SW480 (cell line): ENCODE measurements at regions not wholly inside any gene's neighbourhood (a gene's known extent, or its start where the extent isn't known, plus 50 kb on each side); places are given as distances from the start of the nearest gene placed in this dataset.

ENCODE experiments used
- DNase-seq: peaks from one replicate; pipeline ENCODE4 v3.0.0-alpha.2; 2016; ENCODE audit warnings: low spot score

- DNase-seq = no peak
Observed at GRCh38 chr1:58310469-58310868, 236.1 kb downstream of the OMA1 start.

- no peak for DNase-seq
Observed at GRCh38 chr1:58308206-58308605, 238.3 kb downstream of the OMA1 start.

- no peak for DNase-seq
Observed at GRCh38 chr1:58307431-58307830, 239.1 kb downstream of the OMA1 start.

GRCh38 chr1:58305622-58306021 lies 240.9 kb downstream of the OMA1 start:
- DNase-seq = no peak

GRCh38 chr1:58304346-58304975 lies 242.1 kb downstream of the OMA1 start:
- DNase-seq = no peak

- no peak for DNase-seq
Observed at GRCh38 chr1:58303841-58304240, 242.7 kb downstream of the OMA1 start.

GRCh38 chr1:58293388-58293787 lies 253.1 kb downstream of the OMA1 start:
- peak; percentile 22 for DNase-seq

- no peak for DNase-seq
Observed at GRCh38 chr1:58290685-58291372, 255.7 kb downstream of the OMA1 start.

- DNase-seq = no peak
Observed at GRCh38 chr1:58288624-58289142, 257.8 kb downstream of the OMA1 start.

- no peak for DNase-seq
Observed at GRCh38 chr1:58287894-58288623, 258.5 kb downstream of the OMA1 start.

GRCh38 chr1:58284225-58284510 lies 262.4 kb downstream of the OMA1 start:
- DNase-seq = no peak

- DNase-seq = no peak
Observed at GRCh38 chr1:58283388-58284224, 262.9 kb downstream of the OMA1 start.

- no peak for DNase-seq
Observed at GRCh38 chr1:58282623-58283387, 263.7 kb downstream of the OMA1 start.

- DNase-seq = no peak
Observed at GRCh38 chr1:58266242-58266641, 280.3 kb downstream of the OMA1 start.

- DNase-seq = no peak
Observed at GRCh38 chr1:58264462-58264861, 282.1 kb downstream of the OMA1 start.

GRCh38 chr1:58262702-58263101 lies 283.8 kb downstream of the OMA1 start:
- no peak for DNase-seq

- DNase-seq = no peak
Observed at GRCh38 chr1:58258082-58258481, 288.4 kb downstream of the OMA1 start.

GRCh38 chr1:58257003-58257402 lies 289.5 kb downstream of the OMA1 start:
- no peak for DNase-seq

- DNase-seq = no peak
Observed at GRCh38 chr1:58256546-58256945, 290.0 kb downstream of the OMA1 start.

- no peak for DNase-seq
Observed at GRCh38 chr1:58256041-58256440, 290.5 kb downstream of the OMA1 start.

GRCh38 chr1:58255192-58255591 lies 291.3 kb downstream of the OMA1 start:
- DNase-seq = no peak
